PC-9 (cell line): ENCODE measurements at regions not wholly inside any gene's neighbourhood (a gene's known extent, or its start where the extent isn't known, plus 50 kb on each side); places are given as distances from the start of the nearest gene placed in this dataset.
"Not testable (repeated sequence)": the region's sequence is repeated elsewhere in the genome, so short reads cannot be mapped to it uniquely, and the experiment has no call there.

Experiments used
- EZH2 ChIP-seq: fragments of 200-600 bp; sonication (generic); IDR thresholded peaks from 2 replicates; pipeline ENCODE4 v1.8.0; 2017; ENCODE audit warnings: antibody characterized with exemption, low read depth
- TF ChIP-seq, protein P1 (sequence below): fragments of 200-600 bp; sonication (generic); conservative IDR thresholded peaks from 2 replicates; pipeline ENCODE4 v1.6.1; 2017; ENCODE audit warnings: mixed run types, antibody characterized with exemption, mild to moderate bottlenecking, moderate library complexity

DNA sequence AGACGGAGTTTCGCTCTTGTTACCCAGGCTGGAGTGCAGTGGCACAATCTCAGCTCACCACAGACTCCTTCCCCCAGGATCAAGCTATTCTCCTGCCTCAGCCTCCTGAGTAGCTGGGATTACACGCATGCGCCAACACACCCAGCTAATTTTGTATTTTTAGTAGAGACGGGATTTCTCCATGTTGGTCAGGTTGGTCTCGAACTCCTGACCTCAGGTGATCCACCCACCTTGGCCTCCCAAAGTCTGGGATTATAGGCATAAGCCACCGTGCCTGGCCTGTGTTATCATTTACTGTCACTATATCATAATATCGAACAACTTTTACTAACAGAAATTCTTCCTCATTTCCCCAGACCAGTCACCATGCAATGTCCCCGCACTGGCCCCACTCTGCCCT is 104.0 kb upstream of the DLG1 start:
- TF ChIP-seq, protein P1, sequence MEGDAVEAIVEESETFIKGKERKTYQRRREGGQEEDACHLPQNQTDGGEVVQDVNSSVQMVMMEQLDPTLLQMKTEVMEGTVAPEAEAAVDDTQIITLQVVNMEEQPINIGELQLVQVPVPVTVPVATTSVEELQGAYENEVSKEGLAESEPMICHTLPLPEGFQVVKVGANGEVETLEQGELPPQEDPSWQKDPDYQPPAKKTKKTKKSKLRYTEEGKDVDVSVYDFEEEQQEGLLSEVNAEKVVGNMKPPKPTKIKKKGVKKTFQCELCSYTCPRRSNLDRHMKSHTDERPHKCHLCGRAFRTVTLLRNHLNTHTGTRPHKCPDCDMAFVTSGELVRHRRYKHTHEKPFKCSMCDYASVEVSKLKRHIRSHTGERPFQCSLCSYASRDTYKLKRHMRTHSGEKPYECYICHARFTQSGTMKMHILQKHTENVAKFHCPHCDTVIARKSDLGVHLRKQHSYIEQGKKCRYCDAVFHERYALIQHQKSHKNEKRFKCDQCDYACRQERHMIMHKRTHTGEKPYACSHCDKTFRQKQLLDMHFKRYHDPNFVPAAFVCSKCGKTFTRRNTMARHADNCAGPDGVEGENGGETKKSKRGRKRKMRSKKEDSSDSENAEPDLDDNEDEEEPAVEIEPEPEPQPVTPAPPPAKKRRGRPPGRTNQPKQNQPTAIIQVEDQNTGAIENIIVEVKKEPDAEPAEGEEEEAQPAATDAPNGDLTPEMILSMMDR = not testable (repeated sequence)
- TF ChIP-seq EZH2 = not testable (repeated sequence)
